HL-60 (cell line): ENCODE measurements at regions not wholly inside any gene's neighbourhood (a gene's known extent, or its start where the extent isn't known, plus 50 kb on each side); places are given as distances from the start of the nearest gene placed in this dataset.

Experiments
- DNase-seq, 2 experiments: peaks; one replicate each; pipeline ENCODE4 v3.0.0-alpha.2; 2010 to 2020; ENCODE audit warnings: low read depth in 1 of 2, low spot score in 1 of 2
- H3K27ac ChIP-seq: fragments of 250-450 bp; sonication (Bioruptor Pico); replicated peaks from 2 replicates; pipeline ENCODE4 v1.5.1; 2020; ENCODE audit warnings: mild to moderate bottlenecking, moderate library complexity
- H3K27me3 ChIP-seq: fragments of 250-450 bp; sonication (Bioruptor Pico); 2 replicates; pipeline ENCODE4 v1.5.1; 2021; ENCODE audit warnings: mild to moderate bottlenecking, moderate library complexity; ENCODE audit not compliant: insufficient read depth, poor library complexity, severe bottlenecking
- H3K4me3 ChIP-seq: replicated peaks from 2 replicates; pipeline ENCODE4 v1.5.1; 2011; ENCODE audit warnings: mild to moderate bottlenecking, control low read depth, low read length; ENCODE audit not compliant: insufficient read depth
- GABPA ChIP-seq: IDR thresholded peaks from 2 replicates; pipeline ENCODE4 v1.6.1; 2012; ENCODE audit warnings: low read depth
- POLR2AphosphoS5 ChIP-seq: IDR thresholded peaks from 2 replicates; pipeline ENCODE4 v1.6.1; 2012; ENCODE audit warnings: low read depth
- SPI1 ChIP-seq: IDR thresholded peaks from 2 replicates; pipeline ENCODE4 v1.6.1; 2012; ENCODE audit warnings: low read depth, mild to moderate bottlenecking, borderline replicate concordance
- TF ChIP-seq, protein P1 (sequence below): IDR thresholded peaks from one replicate; pipeline ENCODE4 v1.5.1; 2011; ENCODE audit warnings: low read length, control low read depth, inconsistent platforms; ENCODE audit not compliant: insufficient read depth
- TF ChIP-seq, protein P2 (sequence below): IDR thresholded peaks from 2 replicates; pipeline ENCODE4 v1.6.1; 2012; ENCODE audit warnings: low read depth; ENCODE audit not compliant: insufficient replicate concordance

DNA sequence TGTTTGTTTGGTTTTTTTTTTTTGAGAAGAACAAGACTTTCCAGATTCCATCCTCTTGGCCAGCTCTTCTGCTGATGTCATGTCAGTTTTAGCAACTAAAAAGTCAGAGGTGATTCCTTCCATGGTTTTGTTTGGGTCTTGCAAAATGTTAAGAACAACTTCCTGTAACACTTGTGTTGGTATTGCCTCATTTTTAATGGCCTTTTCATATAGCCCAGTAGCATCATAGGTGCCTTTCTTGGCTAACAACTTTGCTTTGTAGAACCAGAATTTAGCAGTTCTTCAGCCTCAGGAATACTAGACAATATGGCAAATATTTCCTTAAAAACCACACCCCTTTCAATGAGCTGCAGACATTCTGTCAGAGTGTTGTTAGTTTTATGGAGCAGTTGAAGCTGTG is 99.5 kb upstream of the SIRPG start:
- TF ChIP-seq POLR2AphosphoS5 (peak; percentile 49; the same call in 1 of the 2 replicates), GABPA (peak; percentile 45; the same call in 1 of the 2 replicates), SPI1 (no peak)
- TF ChIP-seq, protein P1, sequence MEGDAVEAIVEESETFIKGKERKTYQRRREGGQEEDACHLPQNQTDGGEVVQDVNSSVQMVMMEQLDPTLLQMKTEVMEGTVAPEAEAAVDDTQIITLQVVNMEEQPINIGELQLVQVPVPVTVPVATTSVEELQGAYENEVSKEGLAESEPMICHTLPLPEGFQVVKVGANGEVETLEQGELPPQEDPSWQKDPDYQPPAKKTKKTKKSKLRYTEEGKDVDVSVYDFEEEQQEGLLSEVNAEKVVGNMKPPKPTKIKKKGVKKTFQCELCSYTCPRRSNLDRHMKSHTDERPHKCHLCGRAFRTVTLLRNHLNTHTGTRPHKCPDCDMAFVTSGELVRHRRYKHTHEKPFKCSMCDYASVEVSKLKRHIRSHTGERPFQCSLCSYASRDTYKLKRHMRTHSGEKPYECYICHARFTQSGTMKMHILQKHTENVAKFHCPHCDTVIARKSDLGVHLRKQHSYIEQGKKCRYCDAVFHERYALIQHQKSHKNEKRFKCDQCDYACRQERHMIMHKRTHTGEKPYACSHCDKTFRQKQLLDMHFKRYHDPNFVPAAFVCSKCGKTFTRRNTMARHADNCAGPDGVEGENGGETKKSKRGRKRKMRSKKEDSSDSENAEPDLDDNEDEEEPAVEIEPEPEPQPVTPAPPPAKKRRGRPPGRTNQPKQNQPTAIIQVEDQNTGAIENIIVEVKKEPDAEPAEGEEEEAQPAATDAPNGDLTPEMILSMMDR: no peak
- TF ChIP-seq, protein P2, sequence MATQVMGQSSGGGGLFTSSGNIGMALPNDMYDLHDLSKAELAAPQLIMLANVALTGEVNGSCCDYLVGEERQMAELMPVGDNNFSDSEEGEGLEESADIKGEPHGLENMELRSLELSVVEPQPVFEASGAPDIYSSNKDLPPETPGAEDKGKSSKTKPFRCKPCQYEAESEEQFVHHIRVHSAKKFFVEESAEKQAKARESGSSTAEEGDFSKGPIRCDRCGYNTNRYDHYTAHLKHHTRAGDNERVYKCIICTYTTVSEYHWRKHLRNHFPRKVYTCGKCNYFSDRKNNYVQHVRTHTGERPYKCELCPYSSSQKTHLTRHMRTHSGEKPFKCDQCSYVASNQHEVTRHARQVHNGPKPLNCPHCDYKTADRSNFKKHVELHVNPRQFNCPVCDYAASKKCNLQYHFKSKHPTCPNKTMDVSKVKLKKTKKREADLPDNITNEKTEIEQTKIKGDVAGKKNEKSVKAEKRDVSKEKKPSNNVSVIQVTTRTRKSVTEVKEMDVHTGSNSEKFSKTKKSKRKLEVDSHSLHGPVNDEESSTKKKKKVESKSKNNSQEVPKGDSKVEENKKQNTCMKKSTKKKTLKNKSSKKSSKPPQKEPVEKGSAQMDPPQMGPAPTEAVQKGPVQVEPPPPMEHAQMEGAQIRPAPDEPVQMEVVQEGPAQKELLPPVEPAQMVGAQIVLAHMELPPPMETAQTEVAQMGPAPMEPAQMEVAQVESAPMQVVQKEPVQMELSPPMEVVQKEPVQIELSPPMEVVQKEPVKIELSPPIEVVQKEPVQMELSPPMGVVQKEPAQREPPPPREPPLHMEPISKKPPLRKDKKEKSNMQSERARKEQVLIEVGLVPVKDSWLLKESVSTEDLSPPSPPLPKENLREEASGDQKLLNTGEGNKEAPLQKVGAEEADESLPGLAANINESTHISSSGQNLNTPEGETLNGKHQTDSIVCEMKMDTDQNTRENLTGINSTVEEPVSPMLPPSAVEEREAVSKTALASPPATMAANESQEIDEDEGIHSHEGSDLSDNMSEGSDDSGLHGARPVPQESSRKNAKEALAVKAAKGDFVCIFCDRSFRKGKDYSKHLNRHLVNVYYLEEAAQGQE: no peak
- peak; percentile 65 to 72 for DNase-seq
- peak overlapping the region; percentile 94 for H3K27ac ChIP-seq
- H3K4me3 ChIP-seq: no peak overlapping the region
- H3K27me3 ChIP-seq: no peaks in the 10 kb centered on the region

DNA sequence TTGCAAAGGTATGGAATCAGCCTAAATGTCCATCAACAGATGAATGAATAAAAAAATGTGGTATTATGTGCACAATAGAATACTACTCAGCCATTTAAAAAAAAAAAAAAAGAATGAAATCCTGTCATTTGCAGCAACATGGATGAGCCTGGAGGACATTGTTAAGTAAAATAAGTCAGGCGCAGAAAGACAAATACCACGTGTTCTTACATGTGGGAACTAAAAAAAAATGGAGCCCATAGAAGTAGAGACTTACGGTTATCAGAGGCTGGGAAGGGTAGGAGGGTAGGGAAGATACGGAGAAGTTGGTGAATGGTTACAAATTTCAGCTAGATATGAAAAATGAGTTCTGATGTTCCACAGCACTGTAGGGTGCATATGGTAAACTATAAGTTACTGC is 97.2 kb upstream of the SIRPG start:
- no peak for TF ChIP-seq SPI1
- TF ChIP-seq GABPA: no peak
- TF ChIP-seq, protein P1: no peak
- TF ChIP-seq, protein P2: no peak
- TF ChIP-seq POLR2AphosphoS5: no peak
- H3K27ac ChIP-seq: no peak overlapping the region
- DNase-seq: no peak
- no peak overlapping the region for H3K4me3 ChIP-seq
- H3K27me3 ChIP-seq: no peaks in the 10 kb centered on the region

DNA sequence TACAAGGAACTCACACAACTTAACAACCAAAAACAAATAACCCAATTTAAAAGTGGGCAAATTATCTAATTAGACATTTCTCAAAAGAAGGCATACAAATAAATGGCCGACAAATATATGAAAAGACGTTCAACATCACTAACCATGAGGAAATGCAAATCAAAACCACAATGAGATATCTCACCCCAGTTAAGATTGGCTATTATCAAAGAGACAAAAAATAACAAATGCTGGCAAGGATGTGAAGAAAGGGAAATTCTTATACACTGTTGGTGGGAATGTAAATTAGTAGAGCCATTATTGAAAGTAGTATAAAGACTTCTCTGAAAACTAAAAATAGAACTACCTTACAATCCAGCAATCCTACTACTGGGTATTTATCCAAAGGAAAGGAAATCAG is 96.7 kb upstream of the SIRPG start:
- no peak overlapping the region for H3K27ac ChIP-seq
- H3K27me3 ChIP-seq: no peaks in the 10 kb centered on the region
- no peak for DNase-seq
- TF ChIP-seq SPI1 (no peak), POLR2AphosphoS5 (no peak), GABPA (no peak)
- TF ChIP-seq, protein P1: no peak
- TF ChIP-seq, protein P2: no peak
- H3K4me3 ChIP-seq: no peak overlapping the region
